Stimulated activated naive CD4-positive, alpha-beta T cell treated with Interleukin-2 at 50 U/mL for 16 hours (primary cell): ENCODE measurements at regions not wholly inside any gene's neighbourhood (a gene's known extent, or its start where the extent isn't known, plus 50 kb on each side); places are given as distances from the start of the nearest gene placed in this dataset.

Source experiments
- DNase-seq: peaks from one replicate; lab custom pipeline; 2025; lab: John Stamatoyannopoulos, UW

GRCh38 chr3:193754719-193755118 is 161.7 kb downstream of the OPA1 start:
- DNase-seq: no peak

GRCh38 chr3:193756536-193756935 is 163.5 kb downstream of the OPA1 start:
- DNase-seq: no peak

GRCh38 chr3:193757457-193757856 is 164.4 kb downstream of the OPA1 start:
- no peak for DNase-seq

- no peak for DNase-seq
Measured at GRCh38 chr3:193761969-193762368, 169.0 kb downstream of the OPA1 start.

- no peak for DNase-seq
Measured at GRCh38 chr3:193762657-193763056, 169.6 kb downstream of the OPA1 start.

- DNase-seq: no peak
Measured at GRCh38 chr3:193764959-193765358, 172.0 kb downstream of the OPA1 start.

- DNase-seq: no peak
Measured at GRCh38 chr3:193767353-193768069, 174.5 kb downstream of the OPA1 start.

- no peak for DNase-seq
Measured at GRCh38 chr3:193768070-193768394, 175.0 kb downstream of the OPA1 start.

- no peak for DNase-seq
Measured at GRCh38 chr3:193769437-193769836, 176.4 kb downstream of the OPA1 start.

GRCh38 chr3:193771011-193771652 is 178.1 kb downstream of the OPA1 start:
- DNase-seq: no peak

- DNase-seq: no peak
Measured at GRCh38 chr3:193771653-193772421, 178.8 kb downstream of the OPA1 start.

- no peak for DNase-seq
Measured at GRCh38 chr3:193772422-193772763, 179.4 kb downstream of the OPA1 start.

GRCh38 chr3:193773266-193774220 is 180.5 kb downstream of the OPA1 start:
- no peak for DNase-seq

- DNase-seq: no peak
Measured at GRCh38 chr3:193774272-193774915, 181.4 kb downstream of the OPA1 start.

- DNase-seq: no peak
Measured at GRCh38 chr3:193774916-193775285, 181.9 kb downstream of the OPA1 start.

GRCh38 chr3:193775421-193776077 is 182.5 kb downstream of the OPA1 start:
- DNase-seq: no peak

- DNase-seq: no peak
Measured at GRCh38 chr3:193776626-193777358, 183.8 kb downstream of the OPA1 start.

GRCh38 chr3:193777524-193777923 is 184.5 kb downstream of the OPA1 start:
- no peak for DNase-seq

- no peak for DNase-seq
Measured at GRCh38 chr3:193778676-193779075, 185.7 kb downstream of the OPA1 start.

GRCh38 chr3:193779933-193780332 is 186.9 kb downstream of the OPA1 start:
- DNase-seq: no peak
